ENCODE measurements at regions not wholly inside any gene's neighbourhood (a gene's known extent, or its start where the extent isn't known, plus 50 kb on each side); places are given as distances from the start of the nearest gene placed in this dataset.

- H3K18ac ChIP-seq (ENCODE audit: low read depth, low read length): no peak overlapping the region
- no peaks in the 10 kb centered on the region for H3K27me3 ChIP-seq (ENCODE audit: control insufficient read depth, insufficient read depth, low read length)
- no peak overlapping the region for H3K14ac ChIP-seq (replicated peaks; ENCODE audit: low read depth, low read length)
- no peaks in the 10 kb centered on the region for H3K9me1 ChIP-seq (ENCODE audit: insufficient read depth, low read length)
- no peaks in the 10 kb centered on the region for H3K36me3 ChIP-seq (ENCODE audit: control insufficient read depth, insufficient read depth, low read length)
- no peak overlapping the region for H4K8ac ChIP-seq (ENCODE audit: low read depth in 2 of 2, low read length in 2 of 2)
- H3K9me3 ChIP-seq (ENCODE audit: control insufficient read depth, insufficient read depth, low read length): peaks cover 55% of the 10 kb centered on the region
- ChIA-PET CTCF (no interaction called here), POLR2A (ENCODE audit: unreplicated experiment) (no interaction called here)
- in situ Hi-C loops (cut with MboI; ENCODE audit: low sequenced_read_pairs): no loop called here
- no peaks in the 10 kb centered on the region for H4K20me1 ChIP-seq (ENCODE audit: insufficient read depth, low read length)
- H3K79me1 ChIP-seq (ENCODE audit: low read depth in 1 of 2, low read length in 2 of 2): no peaks in the 10 kb centered on the region
- dilution Hi-C loops (cut with HindIII; ENCODE audit: low sequenced_read_pairs, unreplicated experiment): no loop called here
- H3K4me3 ChIP-seq (ENCODE audit: insufficient read depth, low read depth, low read length): no peak overlapping the region
- DNase-seq (no peak), ATAC-seq (ENCODE audit: low read depth) (no peak)
- no peak overlapping the region for H2AK5ac ChIP-seq (ENCODE audit: low read depth, low read length)
- 83% methylated on average over 1 of the region's 11 CpGs; no CpG with 5 or more reads in 1 of the 2 experiments for WGBS, 2 experiments (ENCODE audit: extremely low coverage in 2 of 2, insufficient read length in 1 of 2)
- H3K56ac ChIP-seq (ENCODE audit: extremely low read depth, insufficient read depth, low read length): no peak overlapping the region
- no peak overlapping the region for H4K91ac ChIP-seq (ENCODE audit: insufficient read depth, low read depth, low read length)
- no peak overlapping the region for H2BK120ac ChIP-seq (ENCODE audit: low read depth, low read length)
- no peak overlapping the region for H2BK5ac ChIP-seq (ENCODE audit: low read depth, low read length, poor library complexity, severe bottlenecking)
- intact Hi-C loops (cut with micrococcal nuclease): no loop called here
- no peak overlapping the region for H4K5ac ChIP-seq (ENCODE audit: low read depth, low read length)
- no peak overlapping the region for H2AFZ ChIP-seq (replicated peaks; ENCODE audit: low read length, poor library complexity)
- H3K4me2 ChIP-seq (ENCODE audit: low read depth, low read length): no peak overlapping the region
- no TSS peak for BruUV-seq (replicated peaks)
- H3K23ac ChIP-seq (ENCODE audit: low read depth, low read length): no peak overlapping the region
- H2BK20ac ChIP-seq (ENCODE audit: low read depth, low read length): no peak overlapping the region
- no peak overlapping the region for H3K4ac ChIP-seq (ENCODE audit: low read depth, low read length)
- H3K27ac ChIP-seq (ENCODE audit: insufficient read depth, low read length): no peak overlapping the region
- H3K4me1 ChIP-seq (ENCODE audit: control insufficient read depth, insufficient read depth, low read length): no peaks in the 10 kb centered on the region
- no peak overlapping the region for H2AK9ac ChIP-seq (replicated peaks; ENCODE audit: low read depth, low read length, poor library complexity)
- TF ChIP-seq FOS (IDR thresholded peaks at IDR 0.05; ENCODE audit: low read depth, low read length) (no peak), RFX5 (IDR thresholded peaks at IDR 0.05; ENCODE audit: low read depth, low read length) (no peak), MAZ (IDR thresholded peaks at IDR 0.05; ENCODE audit: borderline replicate concordance, low read depth, low read length) (no peak), RAD21 (IDR thresholded peaks at IDR 0.05; ENCODE audit: low read length) (no peak), NFE2L2 (IDR thresholded peaks at IDR 0.05; ENCODE audit: low read depth, low read length) (no peak), MXI1 (IDR thresholded peaks at IDR 0.05; ENCODE audit: borderline replicate concordance, low read depth, low read length) (no peak), CEBPB (IDR thresholded peaks at IDR 0.05; ENCODE audit: low read depth, low read length) (no peak), CHD1 (IDR thresholded peaks at IDR 0.05; ENCODE audit: low read depth, low read length) (no peak), RCOR1 (IDR thresholded peaks at IDR 0.05; ENCODE audit: insufficient replicate concordance, low read length) (no peak), BHLHE40 (IDR thresholded peaks at IDR 0.05; ENCODE audit: low read depth, low read length) (no peak)
- TF ChIP-seq, protein P1, sequence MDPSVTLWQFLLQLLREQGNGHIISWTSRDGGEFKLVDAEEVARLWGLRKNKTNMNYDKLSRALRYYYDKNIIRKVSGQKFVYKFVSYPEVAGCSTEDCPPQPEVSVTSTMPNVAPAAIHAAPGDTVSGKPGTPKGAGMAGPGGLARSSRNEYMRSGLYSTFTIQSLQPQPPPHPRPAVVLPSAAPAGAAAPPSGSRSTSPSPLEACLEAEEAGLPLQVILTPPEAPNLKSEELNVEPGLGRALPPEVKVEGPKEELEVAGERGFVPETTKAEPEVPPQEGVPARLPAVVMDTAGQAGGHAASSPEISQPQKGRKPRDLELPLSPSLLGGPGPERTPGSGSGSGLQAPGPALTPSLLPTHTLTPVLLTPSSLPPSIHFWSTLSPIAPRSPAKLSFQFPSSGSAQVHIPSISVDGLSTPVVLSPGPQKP (IDR thresholded peaks at IDR 0.05; ENCODE audit: borderline replicate concordance, low read depth, low read length): no peak
- TF ChIP-seq, protein P2, sequence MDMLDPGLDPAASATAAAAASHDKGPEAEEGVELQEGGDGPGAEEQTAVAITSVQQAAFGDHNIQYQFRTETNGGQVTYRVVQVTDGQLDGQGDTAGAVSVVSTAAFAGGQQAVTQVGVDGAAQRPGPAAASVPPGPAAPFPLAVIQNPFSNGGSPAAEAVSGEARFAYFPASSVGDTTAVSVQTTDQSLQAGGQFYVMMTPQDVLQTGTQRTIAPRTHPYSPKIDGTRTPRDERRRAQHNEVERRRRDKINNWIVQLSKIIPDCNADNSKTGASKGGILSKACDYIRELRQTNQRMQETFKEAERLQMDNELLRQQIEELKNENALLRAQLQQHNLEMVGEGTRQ (IDR thresholded peaks at IDR 0.05; ENCODE audit: low read depth, low read length): no peak
- TF ChIP-seq, protein P3, sequence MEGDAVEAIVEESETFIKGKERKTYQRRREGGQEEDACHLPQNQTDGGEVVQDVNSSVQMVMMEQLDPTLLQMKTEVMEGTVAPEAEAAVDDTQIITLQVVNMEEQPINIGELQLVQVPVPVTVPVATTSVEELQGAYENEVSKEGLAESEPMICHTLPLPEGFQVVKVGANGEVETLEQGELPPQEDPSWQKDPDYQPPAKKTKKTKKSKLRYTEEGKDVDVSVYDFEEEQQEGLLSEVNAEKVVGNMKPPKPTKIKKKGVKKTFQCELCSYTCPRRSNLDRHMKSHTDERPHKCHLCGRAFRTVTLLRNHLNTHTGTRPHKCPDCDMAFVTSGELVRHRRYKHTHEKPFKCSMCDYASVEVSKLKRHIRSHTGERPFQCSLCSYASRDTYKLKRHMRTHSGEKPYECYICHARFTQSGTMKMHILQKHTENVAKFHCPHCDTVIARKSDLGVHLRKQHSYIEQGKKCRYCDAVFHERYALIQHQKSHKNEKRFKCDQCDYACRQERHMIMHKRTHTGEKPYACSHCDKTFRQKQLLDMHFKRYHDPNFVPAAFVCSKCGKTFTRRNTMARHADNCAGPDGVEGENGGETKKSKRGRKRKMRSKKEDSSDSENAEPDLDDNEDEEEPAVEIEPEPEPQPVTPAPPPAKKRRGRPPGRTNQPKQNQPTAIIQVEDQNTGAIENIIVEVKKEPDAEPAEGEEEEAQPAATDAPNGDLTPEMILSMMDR (conservative IDR thresholded peaks at IDR 0.05; ENCODE audit: low read depth, low read length): no peak
- no peak overlapping the region for H3K9ac ChIP-seq (ENCODE audit: low read depth, low read length)
- no peak overlapping the region for H2BK15ac ChIP-seq (ENCODE audit: low read depth, low read length)
These were observed 154.0 kb upstream of the AJAP1 start for GRCh38 chr1:4500441-4500840.
